DMS79 (cell line): ENCODE measurements at regions not wholly inside any gene's neighbourhood (a gene's known extent, or its start where the extent isn't known, plus 50 kb on each side); places are given as distances from the start of the nearest gene placed in this dataset.

Experiments
- DNase-seq: peaks from one replicate; lab custom pipeline; 2025; lab: John Stamatoyannopoulos, UW

DNA sequence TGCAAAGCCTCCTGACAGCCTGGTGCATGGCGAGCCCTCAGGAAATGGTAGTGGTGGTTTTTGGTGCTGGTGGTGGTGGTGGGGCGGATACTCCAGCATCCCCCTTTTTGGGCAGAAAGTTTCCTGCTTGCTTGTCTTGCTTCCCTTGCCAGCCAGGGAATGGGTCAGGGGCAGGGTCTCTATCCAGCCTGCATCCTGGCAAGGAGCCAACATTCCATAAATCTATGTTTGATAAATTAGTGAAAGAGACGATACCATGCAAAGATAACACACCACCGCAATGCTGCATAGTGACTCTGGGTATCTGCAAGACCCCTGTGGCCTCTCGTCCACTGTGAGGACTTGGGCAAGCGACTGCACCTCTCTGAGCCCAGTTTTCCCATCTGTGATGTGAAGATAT lies 246.2 kb downstream of the LRFN2 start:
- DNase-seq, result no peak

DNA sequence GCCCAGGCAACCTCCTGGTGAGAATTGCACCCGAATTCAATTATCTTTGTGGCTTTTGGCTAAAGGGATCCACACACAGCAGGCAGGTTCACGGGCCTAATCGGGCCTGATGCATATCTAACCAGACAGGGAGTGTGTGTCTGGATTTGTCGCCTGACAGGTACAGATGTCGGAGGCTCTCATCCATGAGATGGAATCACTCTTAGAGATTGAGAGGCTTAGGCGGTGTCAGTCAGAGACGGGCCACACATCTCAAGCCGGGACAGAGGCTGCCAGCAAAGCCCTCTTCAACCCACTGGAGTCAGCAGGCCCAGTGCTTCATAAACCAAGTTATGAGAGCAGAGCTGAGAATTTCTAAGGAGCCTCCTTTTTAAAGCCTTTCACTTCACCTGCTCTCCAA lies 247.0 kb downstream of the LRFN2 start:
- DNase-seq, result no peak

GRCh38 chr6:40338306-40338705 lies 248.9 kb downstream of the LRFN2 start:
- DNase-seq, result no peak

DNA sequence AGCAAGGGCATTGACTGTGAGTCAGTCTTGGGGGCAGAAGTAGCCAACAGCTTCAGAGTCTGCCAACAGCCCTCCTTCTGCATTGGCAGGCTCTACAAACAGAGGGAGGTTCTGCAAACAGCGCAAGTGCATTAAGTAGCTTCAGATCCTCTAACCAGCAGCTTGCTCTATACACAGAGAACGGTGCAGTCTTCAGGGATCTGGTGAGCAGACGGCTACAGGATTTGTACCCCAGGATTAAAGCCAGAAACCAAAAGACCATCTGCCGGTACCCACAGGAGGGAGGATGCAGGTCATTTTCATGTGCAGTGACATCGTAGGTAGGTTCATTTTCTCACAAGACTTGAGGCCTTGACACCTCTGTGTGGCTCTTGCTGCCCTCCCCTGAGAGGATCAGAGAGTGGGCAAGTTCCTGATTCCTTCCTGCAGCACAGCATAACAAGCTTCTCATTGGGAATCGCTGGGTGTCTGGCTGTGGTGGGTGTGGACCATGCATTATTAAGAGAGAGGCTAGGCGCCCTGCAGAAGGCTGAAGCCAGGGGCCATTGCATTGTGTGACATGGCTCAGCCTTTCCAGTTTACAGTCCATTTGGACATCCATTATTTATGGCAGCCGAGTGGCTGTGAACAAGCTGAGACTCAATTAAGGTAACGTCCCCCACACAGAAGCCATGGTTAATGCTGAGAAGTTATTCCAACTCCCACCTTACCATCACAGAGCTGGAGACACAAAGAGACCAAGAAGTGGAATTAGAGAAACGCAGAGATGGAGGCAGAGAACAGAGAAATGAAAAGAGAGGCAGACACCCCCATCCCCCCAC lies 250.0 kb downstream of the LRFN2 start:
- no peak for DNase-seq

DNA sequence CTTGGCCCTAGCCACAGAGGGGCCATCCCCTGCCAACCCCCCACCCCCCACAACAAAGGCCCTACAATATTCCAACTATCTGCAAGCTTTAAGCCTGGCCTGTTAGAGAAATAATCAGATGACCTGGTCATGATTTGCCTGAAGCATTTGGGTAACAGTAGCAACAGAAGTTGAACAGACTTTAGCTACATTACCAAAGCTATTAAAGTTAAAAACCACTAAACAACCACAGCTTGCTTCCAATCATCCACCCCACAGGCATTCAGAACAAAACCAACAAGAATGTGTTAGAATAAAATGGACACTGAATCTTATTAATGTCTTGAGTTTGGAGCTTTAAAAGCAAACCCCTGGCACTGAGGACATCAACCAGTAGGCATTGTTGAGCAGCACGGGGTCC lies 250.9 kb downstream of the LRFN2 start:
- no peak for DNase-seq

- DNase-seq, result no peak
Measured at GRCh38 chr6:40334496-40335270, 252.5 kb downstream of the LRFN2 start.

DNA sequence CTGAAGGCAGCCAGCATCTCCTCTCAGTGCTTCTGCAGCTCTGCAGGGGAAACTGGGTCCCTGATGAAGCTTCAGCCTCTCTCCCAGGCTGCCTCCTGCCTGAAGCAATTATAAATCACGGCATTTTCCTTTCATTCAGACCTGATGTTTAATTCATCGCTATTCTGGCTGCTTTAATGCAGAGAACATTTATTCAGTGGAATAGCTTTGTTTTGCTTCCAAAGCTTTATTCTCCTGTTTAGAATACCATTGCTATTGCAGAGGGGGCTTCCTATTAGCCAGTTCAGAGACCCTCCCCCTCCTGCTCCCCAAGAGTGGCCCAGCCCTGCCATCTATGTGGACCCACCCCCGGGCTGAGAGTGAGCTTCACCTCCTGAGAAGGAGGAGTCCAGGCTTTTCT lies 255.6 kb downstream of the LRFN2 start:
- DNase-seq, result no peak

- DNase-seq, result no peak
Measured at GRCh38 chr6:40330301-40330721, 256.9 kb downstream of the LRFN2 start.

GRCh38 chr6:40328986-40329545 lies 258.1 kb downstream of the LRFN2 start:
- no peak for DNase-seq

GRCh38 chr6:40328386-40328985 lies 258.7 kb downstream of the LRFN2 start:
- DNase-seq, result peak; percentile 70

- DNase-seq, result peak; percentile 65
Measured at GRCh38 chr6:40326714-40327421, 260.3 kb downstream of the LRFN2 start.

GRCh38 chr6:40325791-40326190 lies 261.4 kb downstream of the LRFN2 start:
- no peak for DNase-seq

- DNase-seq, result no peak
Measured at GRCh38 chr6:40325041-40325440, 262.1 kb downstream of the LRFN2 start.

DNA sequence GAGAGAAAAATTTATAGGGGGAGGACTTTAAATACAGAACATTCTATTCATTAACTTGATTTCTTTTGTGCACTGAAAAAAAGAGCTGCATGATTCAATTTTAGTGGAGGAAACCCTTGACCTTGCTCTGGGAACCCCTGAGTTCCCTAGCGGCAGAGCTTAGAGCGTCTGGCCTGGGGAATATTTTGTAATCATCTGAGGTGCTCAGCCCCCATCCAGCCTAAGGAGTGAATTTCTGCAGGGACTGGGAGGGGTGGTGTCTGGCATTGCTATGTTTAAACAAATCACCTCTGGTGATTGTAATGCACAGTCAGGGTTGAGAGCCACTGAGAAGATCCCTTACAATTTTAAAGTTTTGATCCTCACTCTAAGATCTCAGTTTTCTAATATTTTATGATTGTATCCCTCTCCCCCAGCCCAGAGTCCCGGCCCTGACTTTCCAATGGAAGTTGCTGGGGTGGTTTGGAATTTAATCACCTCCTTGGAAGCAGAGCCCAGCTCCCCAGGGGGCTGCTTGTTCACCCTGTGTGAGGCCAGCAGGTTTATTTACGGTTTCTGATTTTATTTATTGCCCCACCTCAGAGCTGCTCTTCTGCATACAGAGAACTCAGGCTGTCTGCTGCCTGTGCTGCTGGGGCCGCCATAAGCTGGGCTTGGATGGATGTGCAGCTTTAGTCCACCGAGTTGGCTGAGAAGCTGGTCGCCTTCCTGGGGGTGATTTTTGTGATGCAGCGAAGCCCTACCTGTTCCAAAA lies 263.1 kb downstream of the LRFN2 start:
- no peak for DNase-seq

DNA sequence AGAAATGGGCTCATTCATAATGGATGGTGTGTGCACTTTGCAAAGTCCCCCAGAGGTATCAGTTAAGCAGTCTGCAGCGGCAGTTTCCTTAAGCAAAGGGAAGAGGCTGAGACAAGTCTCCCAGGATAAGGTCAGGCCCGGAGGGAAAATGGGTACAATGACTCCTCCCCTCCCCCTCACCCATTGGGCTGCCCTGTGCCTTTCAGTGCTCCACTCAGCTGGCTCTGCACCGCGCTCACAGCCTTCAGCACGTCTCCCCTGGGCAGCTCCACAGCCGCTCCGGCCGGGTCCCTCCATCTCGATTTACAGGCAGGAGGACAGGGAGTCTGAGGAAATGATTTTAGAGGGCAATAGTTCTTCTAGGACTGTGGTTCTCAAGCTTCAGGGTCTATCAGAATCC lies 264.8 kb downstream of the LRFN2 start:
- no peak for DNase-seq

DNA sequence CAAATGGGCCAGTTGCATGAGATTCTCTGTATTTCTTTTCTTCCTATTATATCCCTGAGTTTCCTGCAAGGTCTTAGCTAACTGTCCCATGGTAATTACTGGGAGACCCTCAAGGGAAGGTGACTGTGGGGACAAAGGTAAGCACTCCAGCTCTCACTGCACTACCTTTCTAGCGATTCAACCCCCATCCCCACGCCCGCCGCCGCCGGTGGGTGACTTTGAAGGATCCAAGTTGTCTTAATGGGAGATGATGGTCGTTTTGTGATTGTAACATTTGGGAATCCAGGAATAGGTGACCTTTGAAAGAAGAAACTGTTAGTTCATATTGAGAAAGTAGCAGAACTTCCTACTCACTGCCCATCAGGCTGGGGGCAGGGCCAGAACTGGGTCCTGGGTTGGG lies 265.5 kb downstream of the LRFN2 start:
- no peak for DNase-seq

GRCh38 chr6:40320947-40321346 lies 266.2 kb downstream of the LRFN2 start:
- no peak for DNase-seq

- DNase-seq, result no peak
Measured at GRCh38 chr6:40320441-40320840, 266.7 kb downstream of the LRFN2 start.

DNA sequence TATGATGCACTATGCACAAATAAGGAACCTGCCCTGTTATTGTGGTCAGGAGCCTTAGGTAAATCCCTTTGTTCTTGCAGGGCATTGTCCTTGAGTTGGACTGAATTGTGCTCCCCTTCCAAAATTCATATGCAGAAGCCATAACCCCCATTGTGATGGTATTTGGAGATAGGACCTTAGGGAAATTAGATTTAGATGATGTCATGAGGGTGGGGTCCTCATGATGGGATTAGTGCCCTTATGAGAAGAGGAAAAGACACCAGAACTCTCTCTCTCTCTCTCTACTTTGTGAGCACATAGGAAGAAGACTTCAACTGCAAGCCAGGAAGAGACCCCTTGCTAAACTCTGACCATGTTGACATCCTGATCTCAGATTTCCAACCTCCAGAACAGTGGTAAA lies 268.0 kb downstream of the LRFN2 start:
- no peak for DNase-seq

GRCh38 chr6:40315060-40315459 lies 272.1 kb downstream of the LRFN2 start:
- no peak for DNase-seq

- no peak for DNase-seq
Measured at GRCh38 chr6:40313582-40313981, 273.6 kb downstream of the LRFN2 start.
